GM12873 (cell line): ENCODE measurements at regions not wholly inside any gene's neighbourhood (a gene's known extent, or its start where the extent isn't known, plus 50 kb on each side); places are given as distances from the start of the nearest gene placed in this dataset.

Experiments used
- CTCF ChIP-seq: IDR thresholded peaks from 2 replicates; pipeline ENCODE4 v1.5.1; 2012; ENCODE audit warnings: low read depth, mild to moderate bottlenecking, moderate library complexity, low read length, control low read depth; ENCODE audit not compliant: insufficient read depth; ENCODE audit errors: missing control alignments

- TF ChIP-seq CTCF = no peak
Observed at GRCh38 chr17:36683387-36683786, 82.0 kb downstream of the MRM1 start.

GRCh38 chr17:36684134-36684533, 82.8 kb downstream of the MRM1 start:
- TF ChIP-seq CTCF = no peak

GRCh38 chr17:36686123-36686669, 84.8 kb downstream of the MRM1 start:
- TF ChIP-seq CTCF = no peak

GRCh38 chr17:36687736-36688135, 86.4 kb downstream of the MRM1 start:
- no peak for TF ChIP-seq CTCF

GRCh38 chr17:36689089-36689667, 87.8 kb downstream of the MRM1 start:
- TF ChIP-seq CTCF = no peak

GRCh38 chr17:36690190-36690589, 88.8 kb downstream of the MRM1 start:
- no peak for TF ChIP-seq CTCF

- TF ChIP-seq CTCF = no peak
Observed at GRCh38 chr17:36691606-36692005, 90.2 kb downstream of the MRM1 start.
